H1 (cell line): ENCODE measurements at regions not wholly inside any gene's neighbourhood (a gene's known extent, or its start where the extent isn't known, plus 50 kb on each side); places are given as distances from the start of the nearest gene placed in this dataset.

Experiments used
- SP1 ChIP-seq: IDR thresholded peaks from 2 replicates; pipeline ENCODE4 v1.6.1; 2011; ENCODE audit warnings: low read depth, low read length
- TF ChIP-seq, protein P1 (sequence below): fragments of 300-600 bp; sonication (generic); IDR thresholded peaks from 2 replicates; pipeline ENCODE4 v1.7.1; 2012; ENCODE audit warnings: low read length, moderate library complexity, mild to moderate bottlenecking, inconsistent platforms; ENCODE audit not compliant: insufficient replicate concordance

DNA sequence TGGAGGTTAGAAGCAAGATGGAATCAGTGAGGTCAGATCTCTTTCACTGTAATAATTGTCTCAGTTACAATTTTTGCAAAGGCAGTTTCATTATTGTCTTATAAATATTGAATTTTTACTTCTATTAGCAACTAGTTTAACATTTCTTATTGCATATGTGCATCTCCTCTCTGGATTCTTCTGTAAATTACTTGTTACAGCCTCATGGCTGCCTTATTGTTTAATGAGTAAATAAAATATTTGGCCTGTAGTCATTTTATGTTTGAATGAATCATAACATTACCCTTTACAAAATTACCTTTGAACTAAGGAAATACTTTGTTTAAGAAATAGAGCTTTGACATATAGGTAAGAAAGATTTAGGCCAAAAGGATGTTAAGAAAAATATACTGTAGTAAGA is 212.4 kb downstream of the SLITRK6 start (continued):
- TF ChIP-seq, protein P1, sequence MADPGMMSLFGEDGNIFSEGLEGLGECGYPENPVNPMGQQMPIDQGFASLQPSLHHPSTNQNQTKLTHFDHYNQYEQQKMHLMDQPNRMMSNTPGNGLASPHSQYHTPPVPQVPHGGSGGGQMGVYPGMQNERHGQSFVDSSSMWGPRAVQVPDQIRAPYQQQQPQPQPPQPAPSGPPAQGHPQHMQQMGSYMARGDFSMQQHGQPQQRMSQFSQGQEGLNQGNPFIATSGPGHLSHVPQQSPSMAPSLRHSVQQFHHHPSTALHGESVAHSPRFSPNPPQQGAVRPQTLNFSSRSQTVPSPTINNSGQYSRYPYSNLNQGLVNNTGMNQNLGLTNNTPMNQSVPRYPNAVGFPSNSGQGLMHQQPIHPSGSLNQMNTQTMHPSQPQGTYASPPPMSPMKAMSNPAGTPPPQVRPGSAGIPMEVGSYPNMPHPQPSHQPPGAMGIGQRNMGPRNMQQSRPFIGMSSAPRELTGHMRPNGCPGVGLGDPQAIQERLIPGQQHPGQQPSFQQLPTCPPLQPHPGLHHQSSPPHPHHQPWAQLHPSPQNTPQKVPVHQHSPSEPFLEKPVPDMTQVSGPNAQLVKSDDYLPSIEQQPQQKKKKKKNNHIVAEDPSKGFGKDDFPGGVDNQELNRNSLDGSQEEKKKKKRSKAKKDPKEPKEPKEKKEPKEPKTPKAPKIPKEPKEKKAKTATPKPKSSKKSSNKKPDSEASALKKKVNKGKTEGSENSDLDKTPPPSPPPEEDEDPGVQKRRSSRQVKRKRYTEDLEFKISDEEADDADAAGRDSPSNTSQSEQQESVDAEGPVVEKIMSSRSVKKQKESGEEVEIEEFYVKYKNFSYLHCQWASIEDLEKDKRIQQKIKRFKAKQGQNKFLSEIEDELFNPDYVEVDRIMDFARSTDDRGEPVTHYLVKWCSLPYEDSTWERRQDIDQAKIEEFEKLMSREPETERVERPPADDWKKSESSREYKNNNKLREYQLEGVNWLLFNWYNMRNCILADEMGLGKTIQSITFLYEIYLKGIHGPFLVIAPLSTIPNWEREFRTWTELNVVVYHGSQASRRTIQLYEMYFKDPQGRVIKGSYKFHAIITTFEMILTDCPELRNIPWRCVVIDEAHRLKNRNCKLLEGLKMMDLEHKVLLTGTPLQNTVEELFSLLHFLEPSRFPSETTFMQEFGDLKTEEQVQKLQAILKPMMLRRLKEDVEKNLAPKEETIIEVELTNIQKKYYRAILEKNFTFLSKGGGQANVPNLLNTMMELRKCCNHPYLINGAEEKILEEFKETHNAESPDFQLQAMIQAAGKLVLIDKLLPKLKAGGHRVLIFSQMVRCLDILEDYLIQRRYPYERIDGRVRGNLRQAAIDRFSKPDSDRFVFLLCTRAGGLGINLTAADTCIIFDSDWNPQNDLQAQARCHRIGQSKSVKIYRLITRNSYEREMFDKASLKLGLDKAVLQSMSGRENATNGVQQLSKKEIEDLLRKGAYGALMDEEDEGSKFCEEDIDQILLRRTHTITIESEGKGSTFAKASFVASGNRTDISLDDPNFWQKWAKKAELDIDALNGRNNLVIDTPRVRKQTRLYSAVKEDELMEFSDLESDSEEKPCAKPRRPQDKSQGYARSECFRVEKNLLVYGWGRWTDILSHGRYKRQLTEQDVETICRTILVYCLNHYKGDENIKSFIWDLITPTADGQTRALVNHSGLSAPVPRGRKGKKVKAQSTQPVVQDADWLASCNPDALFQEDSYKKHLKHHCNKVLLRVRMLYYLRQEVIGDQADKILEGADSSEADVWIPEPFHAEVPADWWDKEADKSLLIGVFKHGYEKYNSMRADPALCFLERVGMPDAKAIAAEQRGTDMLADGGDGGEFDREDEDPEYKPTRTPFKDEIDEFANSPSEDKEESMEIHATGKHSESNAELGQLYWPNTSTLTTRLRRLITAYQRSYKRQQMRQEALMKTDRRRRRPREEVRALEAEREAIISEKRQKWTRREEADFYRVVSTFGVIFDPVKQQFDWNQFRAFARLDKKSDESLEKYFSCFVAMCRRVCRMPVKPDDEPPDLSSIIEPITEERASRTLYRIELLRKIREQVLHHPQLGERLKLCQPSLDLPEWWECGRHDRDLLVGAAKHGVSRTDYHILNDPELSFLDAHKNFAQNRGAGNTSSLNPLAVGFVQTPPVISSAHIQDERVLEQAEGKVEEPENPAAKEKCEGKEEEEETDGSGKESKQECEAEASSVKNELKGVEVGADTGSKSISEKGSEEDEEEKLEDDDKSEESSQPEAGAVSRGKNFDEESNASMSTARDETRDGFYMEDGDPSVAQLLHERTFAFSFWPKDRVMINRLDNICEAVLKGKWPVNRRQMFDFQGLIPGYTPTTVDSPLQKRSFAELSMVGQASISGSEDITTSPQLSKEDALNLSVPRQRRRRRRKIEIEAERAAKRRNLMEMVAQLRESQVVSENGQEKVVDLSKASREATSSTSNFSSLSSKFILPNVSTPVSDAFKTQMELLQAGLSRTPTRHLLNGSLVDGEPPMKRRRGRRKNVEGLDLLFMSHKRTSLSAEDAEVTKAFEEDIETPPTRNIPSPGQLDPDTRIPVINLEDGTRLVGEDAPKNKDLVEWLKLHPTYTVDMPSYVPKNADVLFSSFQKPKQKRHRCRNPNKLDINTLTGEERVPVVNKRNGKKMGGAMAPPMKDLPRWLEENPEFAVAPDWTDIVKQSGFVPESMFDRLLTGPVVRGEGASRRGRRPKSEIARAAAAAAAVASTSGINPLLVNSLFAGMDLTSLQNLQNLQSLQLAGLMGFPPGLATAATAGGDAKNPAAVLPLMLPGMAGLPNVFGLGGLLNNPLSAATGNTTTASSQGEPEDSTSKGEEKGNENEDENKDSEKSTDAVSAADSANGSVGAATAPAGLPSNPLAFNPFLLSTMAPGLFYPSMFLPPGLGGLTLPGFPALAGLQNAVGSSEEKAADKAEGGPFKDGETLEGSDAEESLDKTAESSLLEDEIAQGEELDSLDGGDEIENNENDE, result no peak
- no peak for TF ChIP-seq SP1
